GM19238 (cell line): ENCODE measurements at regions not wholly inside any gene's neighbourhood (a gene's known extent, or its start where the extent isn't known, plus 50 kb on each side); places are given as distances from the start of the nearest gene placed in this dataset.
"Not testable (repeated sequence)": the region's sequence is repeated elsewhere in the genome, so short reads cannot be mapped to it uniquely, and the experiment has no call there.

Experiments used
- DNase-seq: peaks from one replicate; pipeline ENCODE4 v3.0.0; 2011; ENCODE audit warnings: low spot score; ENCODE audit not compliant: insufficient read length

- DNase-seq, result no peak
Measured at GRCh38 chr6:111925296-111925695, 52.0 kb upstream of the FYN start.

GRCh38 chr6:111926731-111927302 is 53.6 kb upstream of the FYN start:
- no peak for DNase-seq

- no peak for DNase-seq
Measured at GRCh38 chr6:111927321-111927720, 54.1 kb upstream of the FYN start.

GRCh38 chr6:111928139-111928538 is 54.9 kb upstream of the FYN start:
- no peak for DNase-seq

GRCh38 chr6:111934611-111935010 is 61.4 kb upstream of the FYN start:
- DNase-seq, result not testable (repeated sequence)

- no peak for DNase-seq
Measured at GRCh38 chr6:111936718-111937117, 63.5 kb upstream of the FYN start.

- no peak for DNase-seq
Measured at GRCh38 chr6:111938710-111939109, 65.5 kb upstream of the FYN start.

- DNase-seq, result no peak
Measured at GRCh38 chr6:111939902-111940301, 66.7 kb upstream of the FYN start.

- no peak for DNase-seq
Measured at GRCh38 chr6:111940801-111941200, 67.5 kb upstream of the FYN start.

- no peak for DNase-seq
Measured at GRCh38 chr6:111941686-111942330, 68.6 kb upstream of the FYN start.

- no peak for DNase-seq
Measured at GRCh38 chr6:111942561-111942960, 69.3 kb upstream of the FYN start.

GRCh38 chr6:111943266-111943665 is 70.0 kb upstream of the FYN start:
- DNase-seq, result no peak

GRCh38 chr6:111943726-111944125 is 70.5 kb upstream of the FYN start:
- no peak for DNase-seq

- DNase-seq, result no peak
Measured at GRCh38 chr6:111944541-111944940, 71.3 kb upstream of the FYN start.

GRCh38 chr6:111949546-111949945 is 76.3 kb upstream of the FYN start:
- DNase-seq, result no peak

GRCh38 chr6:111949984-111950383 is 76.7 kb upstream of the FYN start:
- not testable (repeated sequence) for DNase-seq

- DNase-seq, result no peak
Measured at GRCh38 chr6:111950661-111951496, 77.6 kb upstream of the FYN start.

- DNase-seq, result no peak
Measured at GRCh38 chr6:111951497-111952085, 78.3 kb upstream of the FYN start.

- no peak for DNase-seq
Measured at GRCh38 chr6:111952274-111952673, 79.0 kb upstream of the FYN start.

- DNase-seq, result no peak
Measured at GRCh38 chr6:111952821-111953540, 79.7 kb upstream of the FYN start.

GRCh38 chr6:111956098-111956497 is 82.8 kb upstream of the FYN start:
- no peak for DNase-seq
